ENCODE measurements at regions not wholly inside any gene's neighbourhood (a gene's known extent, or its start where the extent isn't known, plus 50 kb on each side); places are given as distances from the start of the nearest gene placed in this dataset.

- TF ChIP-seq CTCF (IDR thresholded peaks at IDR 0.05), result no peak
- TF ChIP-seq ETV6 (CRISPR knock-in tag; IDR thresholded peaks at IDR 0.05), result no peak
- TF ChIP-seq FOXP1 (CRISPR knock-in tag; IDR thresholded peaks at IDR 0.05; ENCODE audit: borderline replicate concordance), result no peak
- no peak for TF ChIP-seq ZBTB21 (CRISPR knock-in tag; IDR thresholded peaks at IDR 0.05; ENCODE audit: borderline replicate concordance)
- TF ChIP-seq ELF4 (CRISPR knock-in tag; IDR thresholded peaks at IDR 0.05; ENCODE audit: low read depth), result no peak
- TF ChIP-seq, protein P1, sequence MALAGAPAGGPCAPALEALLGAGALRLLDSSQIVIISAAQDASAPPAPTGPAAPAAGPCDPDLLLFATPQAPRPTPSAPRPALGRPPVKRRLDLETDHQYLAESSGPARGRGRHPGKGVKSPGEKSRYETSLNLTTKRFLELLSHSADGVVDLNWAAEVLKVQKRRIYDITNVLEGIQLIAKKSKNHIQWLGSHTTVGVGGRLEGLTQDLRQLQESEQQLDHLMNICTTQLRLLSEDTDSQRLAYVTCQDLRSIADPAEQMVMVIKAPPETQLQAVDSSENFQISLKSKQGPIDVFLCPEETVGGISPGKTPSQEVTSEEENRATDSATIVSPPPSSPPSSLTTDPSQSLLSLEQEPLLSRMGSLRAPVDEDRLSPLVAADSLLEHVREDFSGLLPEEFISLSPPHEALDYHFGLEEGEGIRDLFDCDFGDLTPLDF (CRISPR knock-in tag; IDR thresholded peaks at IDR 0.05), result no peak
These were observed 83.6 kb upstream of the XCR1 start for GRCh38 chr3:46110701-46111493.
